Ovary (tissue), 3 donors: ENCODE measurements at regions not wholly inside any gene's neighbourhood (a gene's known extent, or its start where the extent isn't known, plus 50 kb on each side); places are given as distances from the start of the nearest gene placed in this dataset.

Experiments used
- EP300 ChIP-seq: sonication (generic); formaldehyde crosslinking; IDR thresholded peaks from one replicate; pipeline ENCODE4 v1.6.1; 2017; ENCODE audit warnings: antibody characterized with exemption
- POLR2A ChIP-seq: fragments of 450-650 bp; IDR thresholded peaks from one replicate; pipeline ENCODE4 v1.6.1; 2017; ENCODE audit warnings: antibody characterized with exemption, mild to moderate bottlenecking, moderate library complexity
- TF ChIP-seq, protein P1 (sequence below), 3 donors: fragments of 450-650 bp in 2 of 3; fragments of 200-600 bp in 1 of 3; IDR thresholded peaks; one replicate each; pipeline versions ENCODE4 v1.5.1 to v1.8.0; 2016 to 2022; ENCODE audit warnings: antibody characterized with exemption in 3 of 3, mild to moderate bottlenecking in 1 of 3
- donor health status: DM: no; HTN: no; CAD: no.

DNA sequence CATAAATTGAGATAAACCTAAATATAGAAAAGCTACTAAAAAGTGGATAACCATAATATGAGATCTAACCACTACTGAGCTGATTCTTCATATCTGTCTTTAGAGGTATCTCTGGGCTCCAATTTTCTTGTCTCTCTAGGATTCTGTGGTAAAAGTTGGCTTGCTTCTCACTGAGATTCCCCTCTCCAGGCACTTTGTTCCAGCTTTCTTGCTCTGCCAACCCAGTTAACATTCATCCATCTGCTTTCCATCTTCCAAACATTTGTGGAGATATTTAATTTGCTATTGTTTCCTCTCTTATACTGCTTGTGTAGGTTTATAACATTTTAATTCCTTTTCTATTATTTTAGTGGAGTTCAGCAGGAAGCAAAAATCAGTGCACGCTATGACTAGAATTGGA lies 97.6 kb upstream of the LMCD1 start:
- TF ChIP-seq EP300 (no peak), POLR2A (no peak)
- TF ChIP-seq, protein P1, sequence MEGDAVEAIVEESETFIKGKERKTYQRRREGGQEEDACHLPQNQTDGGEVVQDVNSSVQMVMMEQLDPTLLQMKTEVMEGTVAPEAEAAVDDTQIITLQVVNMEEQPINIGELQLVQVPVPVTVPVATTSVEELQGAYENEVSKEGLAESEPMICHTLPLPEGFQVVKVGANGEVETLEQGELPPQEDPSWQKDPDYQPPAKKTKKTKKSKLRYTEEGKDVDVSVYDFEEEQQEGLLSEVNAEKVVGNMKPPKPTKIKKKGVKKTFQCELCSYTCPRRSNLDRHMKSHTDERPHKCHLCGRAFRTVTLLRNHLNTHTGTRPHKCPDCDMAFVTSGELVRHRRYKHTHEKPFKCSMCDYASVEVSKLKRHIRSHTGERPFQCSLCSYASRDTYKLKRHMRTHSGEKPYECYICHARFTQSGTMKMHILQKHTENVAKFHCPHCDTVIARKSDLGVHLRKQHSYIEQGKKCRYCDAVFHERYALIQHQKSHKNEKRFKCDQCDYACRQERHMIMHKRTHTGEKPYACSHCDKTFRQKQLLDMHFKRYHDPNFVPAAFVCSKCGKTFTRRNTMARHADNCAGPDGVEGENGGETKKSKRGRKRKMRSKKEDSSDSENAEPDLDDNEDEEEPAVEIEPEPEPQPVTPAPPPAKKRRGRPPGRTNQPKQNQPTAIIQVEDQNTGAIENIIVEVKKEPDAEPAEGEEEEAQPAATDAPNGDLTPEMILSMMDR (IDR thresholded peaks at IDR 0.05): no peak
